ENCODE measurements at regions not wholly inside any gene's neighbourhood (a gene's known extent, or its start where the extent isn't known, plus 50 kb on each side); places are given as distances from the start of the nearest gene placed in this dataset.

- TF ChIP-seq CTCF (IDR thresholded peaks at IDR 0.05; ENCODE audit: poor library complexity, severe bottlenecking) (peak; percentile 28), POLR2AphosphoS5 (IDR thresholded peaks at IDR 0.05) (peak; percentile 56), EZH2 (IDR thresholded peaks at IDR 0.05; ENCODE audit: borderline replicate concordance, insufficient read depth, low read length, poor library complexity, severe bottlenecking) (no peak), MXI1 (conservative IDR thresholded peaks at IDR 0.05; ENCODE audit: poor library complexity, severe bottlenecking) (no peak)
These were observed 1108.9 kb downstream of the BCL11B start for GRCh38 chr14:98162856-98163805.

Data from neural cell (in vitro differentiated cells).